Posterior vena cava (tissue), 2 donors: ENCODE measurements at regions not wholly inside any gene's neighbourhood (a gene's known extent, or its start where the extent isn't known, plus 50 kb on each side); places are given as distances from the start of the nearest gene placed in this dataset.

Experiments used
- DNase-seq: peaks from one replicate; pipeline ENCODE4 v3.0.0-alpha.2; 2020; ENCODE audit warnings: low spot score
- intact Hi-C, 2 donors: fragments of 100-400 bp; cut with DNase I; formaldehyde crosslinking; loops; one replicate each; pipeline versions ENCODE4 v1.14.1 to v1.14.2; 2022 to 2023
- donor health status: DM: yes; HTN: yes; CAD: no.
- donor health status: DM: yes; HTN: yes; CAD: no.

DNA sequence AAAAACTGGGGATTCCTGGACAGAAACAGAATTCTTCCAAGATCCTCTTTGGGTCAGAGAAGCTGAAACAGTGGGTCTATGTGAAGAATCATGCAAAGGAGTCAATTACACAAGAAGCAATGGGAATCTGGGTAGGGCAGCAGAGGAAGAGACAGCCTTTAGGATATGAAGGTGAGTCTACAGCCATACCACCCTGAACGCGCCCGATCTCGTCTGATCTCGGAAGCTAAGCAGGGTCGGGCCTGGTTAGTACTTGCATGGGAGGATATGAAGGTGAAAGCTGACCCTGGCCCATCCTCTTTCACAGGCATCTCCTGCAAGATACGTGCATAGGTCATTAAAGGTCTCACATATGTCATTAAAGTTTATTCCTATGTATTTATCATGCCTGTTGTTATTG lies 1080.9 kb upstream of the FANCL start:
- no peak for DNase-seq

DNA sequence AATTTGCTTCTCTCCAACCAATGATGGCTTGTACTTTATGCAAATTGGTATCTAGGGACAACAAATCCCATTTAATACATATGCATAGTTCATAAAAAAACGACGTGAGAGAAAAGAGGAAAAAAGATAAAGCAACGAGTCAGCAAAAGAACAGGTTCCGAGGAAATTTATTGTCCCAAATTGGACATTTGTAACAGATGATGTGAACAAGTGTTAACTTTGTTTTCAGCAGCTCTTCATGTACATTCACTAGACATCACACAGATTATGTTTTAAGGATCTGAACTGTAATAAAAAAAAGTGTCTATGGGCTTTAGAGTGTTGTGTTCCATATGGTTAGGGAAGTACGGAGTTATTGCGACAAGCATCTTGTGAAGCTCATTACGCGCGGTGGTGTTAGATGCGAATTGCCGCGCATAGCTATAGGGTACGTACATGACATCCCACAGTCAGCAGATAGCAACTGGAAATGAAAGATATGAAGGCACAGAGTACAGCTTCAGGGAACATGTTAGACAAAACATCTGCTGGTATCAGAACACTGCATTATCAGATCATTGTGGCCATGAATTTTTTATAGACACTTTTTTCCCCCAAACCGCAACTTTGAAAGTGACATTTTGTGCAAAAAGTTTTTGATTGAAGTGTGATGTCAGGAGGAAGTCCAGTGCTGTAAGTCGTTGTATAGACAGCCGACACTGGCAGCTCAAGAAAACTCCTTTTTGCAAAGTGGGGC lies 1073.1 kb upstream of the FANCL start:
- no peak for DNase-seq

More for the DNA sequence above, 1080.9 kb upstream of the FANCL start:
- intact Hi-C loops: no loop called here

DNA sequence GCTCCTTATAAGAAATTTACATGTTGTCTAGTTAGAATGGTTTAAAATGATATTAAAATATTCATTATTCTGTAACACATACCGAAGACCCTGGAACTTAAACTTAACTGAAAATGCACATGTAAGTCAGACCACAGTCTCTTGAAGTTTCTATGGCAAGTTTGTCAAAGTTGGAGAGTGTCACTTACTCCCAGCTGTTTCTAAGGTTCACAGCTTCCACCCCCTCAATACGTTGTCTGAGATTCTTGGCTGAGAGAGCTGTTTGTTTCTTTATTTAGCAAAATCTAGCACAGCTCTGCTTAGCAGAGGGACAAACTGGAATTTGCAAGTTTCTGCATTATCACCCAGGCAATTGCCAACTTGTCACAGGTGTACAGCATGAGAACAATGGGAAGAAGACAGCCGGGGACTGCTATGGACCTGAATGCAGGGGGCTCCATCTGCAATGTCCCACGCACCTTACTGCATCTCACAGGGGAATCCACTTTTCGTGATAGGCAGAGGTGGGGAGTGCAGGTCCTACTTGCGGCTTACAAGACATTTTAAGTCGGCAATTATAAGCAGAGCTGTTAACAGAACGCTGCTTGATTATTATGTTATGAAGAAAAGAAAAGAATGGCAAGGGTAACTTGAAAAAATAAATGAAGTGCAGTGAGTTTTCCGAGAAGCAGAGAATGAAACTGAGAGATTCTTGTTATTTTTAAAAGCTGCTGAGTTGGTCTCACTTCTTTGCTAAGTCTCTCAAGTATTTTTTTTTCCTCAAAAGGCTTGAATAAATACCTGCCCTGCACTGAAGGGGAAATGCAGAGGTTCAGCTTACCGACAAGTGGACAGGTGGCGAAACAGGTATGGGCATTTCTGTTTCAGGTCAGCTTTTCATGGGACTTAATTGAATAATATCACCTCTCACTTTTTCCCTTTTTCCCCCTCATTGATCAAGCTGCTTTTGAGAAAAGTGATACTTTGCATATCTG lies 1072.1 kb upstream of the FANCL start:
- no peak for DNase-seq
- intact Hi-C loops: no loop called here

More for the DNA sequence above, 1073.1 kb upstream of the FANCL start:
- intact Hi-C loops: no loop called here

DNA sequence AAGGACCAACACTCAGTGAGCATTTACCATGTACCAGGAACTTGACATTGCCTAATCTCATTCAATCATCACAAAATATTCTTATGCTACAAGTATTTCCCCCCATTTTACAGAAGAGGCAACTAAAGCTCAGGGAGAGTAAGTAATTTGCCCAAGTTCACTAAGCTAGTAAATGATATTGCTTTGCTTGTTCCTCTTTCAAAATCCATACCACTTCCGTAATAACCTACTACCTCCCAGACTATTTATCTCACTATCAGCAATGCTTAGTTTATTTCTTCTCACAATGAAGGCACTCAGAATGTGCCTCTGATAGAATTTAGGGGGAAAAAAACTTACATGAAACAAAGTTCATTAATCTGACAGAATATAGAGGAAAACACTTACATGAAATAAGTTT lies 1070.9 kb upstream of the FANCL start:
- intact Hi-C loops: no loop called here
- no peak for DNase-seq

DNA sequence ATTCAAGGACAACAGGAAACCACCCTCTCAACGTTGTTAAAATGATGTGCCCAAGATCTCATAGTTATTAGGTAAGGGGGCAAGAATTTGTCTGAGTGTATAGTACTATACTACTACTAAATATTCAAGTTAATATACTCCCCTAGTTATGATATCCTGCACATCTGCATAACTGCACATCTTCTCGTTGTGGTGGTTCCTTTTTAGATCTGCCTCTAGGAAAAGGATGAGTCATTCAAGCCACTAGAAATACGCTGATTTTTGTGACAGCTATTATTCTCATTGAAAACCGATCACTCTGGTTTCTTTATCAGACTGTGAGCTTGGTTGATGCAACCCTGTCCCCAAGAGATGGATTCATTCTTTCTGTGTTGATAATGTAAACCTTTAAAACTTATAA lies 1067.0 kb upstream of the FANCL start:
- intact Hi-C loops: no loop called here
- DNase-seq: no peak

DNA sequence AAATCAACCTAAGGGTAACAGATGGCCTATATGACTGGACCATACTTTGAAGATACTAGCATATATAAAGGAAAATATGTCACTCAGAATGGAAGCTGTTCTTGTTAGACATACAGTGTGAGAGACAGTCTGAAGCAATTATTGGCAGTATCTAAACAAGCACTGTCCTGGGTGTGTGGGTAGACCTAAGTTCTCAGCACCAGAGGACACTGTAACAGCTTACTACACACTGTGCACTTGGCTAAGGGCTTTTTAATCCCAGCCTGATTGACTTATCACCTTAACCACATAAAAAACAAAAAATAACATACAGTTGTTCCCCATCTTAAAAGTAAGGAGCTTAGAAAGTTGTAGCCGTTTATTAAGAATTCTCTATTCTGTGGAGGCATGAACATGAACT lies 1066.1 kb upstream of the FANCL start:
- no peak for DNase-seq
- intact Hi-C loops: no loop called here

DNA sequence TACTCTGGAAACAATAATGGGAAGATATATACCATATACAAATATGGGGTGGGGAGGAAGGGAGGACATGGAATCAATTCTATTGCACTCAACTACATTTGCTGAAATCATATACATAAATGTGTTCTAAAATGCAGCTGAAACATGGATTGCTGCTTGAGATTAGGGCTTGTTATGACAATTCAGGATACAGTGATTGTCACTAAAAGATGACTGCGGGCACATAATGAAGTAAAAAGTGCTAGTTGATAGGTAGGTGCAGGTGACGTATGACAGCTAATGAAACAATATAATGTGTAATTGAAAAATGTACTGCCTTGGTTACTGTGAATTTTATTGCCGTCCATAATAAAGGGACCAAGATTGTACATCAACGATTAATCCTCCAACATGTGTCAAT lies 1062.1 kb upstream of the FANCL start:
- DNase-seq: no peak
- intact Hi-C loops: no loop called here

DNA sequence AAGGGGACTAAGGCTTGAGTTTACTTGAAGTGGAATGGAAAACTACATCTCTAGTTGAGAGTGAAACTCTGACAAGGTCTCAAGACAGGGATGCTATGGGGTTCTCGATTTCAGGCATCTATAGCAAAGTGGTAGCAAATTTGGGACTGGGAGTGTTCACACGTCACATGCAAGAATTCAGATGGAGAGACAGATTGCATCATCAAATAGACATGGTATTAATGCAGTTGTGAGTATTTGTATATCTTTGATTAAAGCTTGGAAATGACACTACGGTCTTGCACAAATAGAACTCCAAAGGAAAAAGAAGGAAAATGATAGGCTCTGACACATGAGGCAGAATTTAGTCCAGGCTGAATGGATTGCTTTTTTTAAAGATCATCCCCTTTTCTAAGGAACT lies 1061.6 kb upstream of the FANCL start:
- intact Hi-C loops: no loop called here
- no peak for DNase-seq

DNA sequence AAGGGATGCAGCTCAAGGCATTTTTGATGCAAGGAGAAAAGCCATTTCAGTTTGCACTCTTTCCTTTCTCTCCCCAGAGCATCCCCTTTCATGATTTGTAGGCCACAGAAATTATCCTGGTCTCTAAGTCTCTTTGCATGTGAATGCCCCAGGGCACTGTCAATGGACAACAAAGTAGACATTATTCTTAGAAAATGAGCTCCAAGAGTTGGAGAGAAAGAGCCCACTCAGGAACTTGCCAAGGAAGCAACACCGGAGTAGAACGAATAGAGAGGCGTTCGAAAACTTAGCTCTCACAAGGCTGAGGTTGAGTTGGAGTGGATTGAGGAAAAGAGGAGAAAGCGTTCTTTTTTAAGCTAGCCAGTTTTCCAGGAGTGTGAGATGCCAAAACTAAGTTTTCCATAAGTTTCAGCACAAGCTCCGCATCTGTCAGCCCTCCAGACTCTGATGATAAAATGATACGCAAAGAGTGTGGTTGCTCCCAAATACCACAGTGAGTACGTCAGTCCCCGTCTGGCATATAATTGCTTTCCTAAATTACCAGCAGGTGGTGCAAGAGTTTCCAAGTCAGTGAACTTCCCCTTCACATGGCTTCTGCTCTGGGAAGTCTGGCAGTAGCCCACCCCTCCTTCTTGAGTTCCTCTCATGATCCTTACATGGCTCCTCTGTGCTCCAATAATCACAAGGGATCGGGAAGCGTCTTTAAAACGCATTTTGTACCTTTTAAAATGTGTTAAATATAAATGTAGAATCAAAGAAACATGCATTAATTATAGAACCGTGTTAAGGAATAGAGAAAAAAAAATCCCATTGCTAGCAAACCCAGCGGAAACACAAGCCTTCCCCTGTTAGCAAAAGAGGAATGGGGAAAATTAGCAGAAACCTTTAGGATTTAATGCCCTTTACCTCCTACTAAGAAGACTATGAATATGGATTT lies 1060.6 kb upstream of the FANCL start:
- DNase-seq: no peak
- intact Hi-C loops: no loop called here

DNA sequence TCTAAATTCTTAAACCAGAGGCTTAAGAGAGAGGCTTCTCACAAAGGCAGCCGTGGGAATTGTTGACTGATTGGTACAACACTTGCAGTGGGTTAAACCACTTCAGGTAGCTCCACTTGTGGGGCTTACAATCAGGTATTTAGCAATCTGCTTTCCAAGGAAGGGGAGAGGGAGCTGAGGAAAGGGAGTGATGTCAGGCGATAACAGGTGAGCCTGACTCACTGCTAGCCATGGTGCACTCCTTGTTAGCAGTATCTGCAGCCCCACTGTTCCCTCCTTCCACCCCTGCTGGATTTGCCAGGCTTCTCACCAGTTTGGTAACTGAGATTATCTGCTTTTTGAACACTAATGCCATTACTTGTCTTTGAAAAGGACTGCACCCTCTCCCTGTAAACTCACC lies 1056.7 kb upstream of the FANCL start:
- intact Hi-C loops: no loop called here
- DNase-seq: no peak

DNA sequence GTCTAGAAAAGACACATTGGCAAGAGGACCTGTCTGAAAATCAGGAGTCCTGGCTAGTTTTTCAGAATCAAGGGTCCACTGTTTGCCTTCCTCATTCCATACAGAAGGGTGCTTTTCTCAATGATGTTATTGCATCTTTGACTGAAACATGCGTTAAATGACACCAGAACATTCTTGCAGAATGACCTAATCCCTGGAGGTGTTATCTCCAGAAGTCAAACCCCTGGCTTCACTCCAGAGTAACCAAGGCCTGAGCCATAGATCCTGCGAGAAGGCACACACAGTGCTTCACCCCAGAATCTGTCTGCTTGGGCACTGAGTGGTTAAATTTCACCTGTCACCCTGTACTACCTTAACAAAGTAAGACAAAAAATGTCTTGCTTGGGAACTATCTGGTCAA lies 1055.2 kb upstream of the FANCL start:
- DNase-seq: no peak
- intact Hi-C loops: no loop called here

DNA sequence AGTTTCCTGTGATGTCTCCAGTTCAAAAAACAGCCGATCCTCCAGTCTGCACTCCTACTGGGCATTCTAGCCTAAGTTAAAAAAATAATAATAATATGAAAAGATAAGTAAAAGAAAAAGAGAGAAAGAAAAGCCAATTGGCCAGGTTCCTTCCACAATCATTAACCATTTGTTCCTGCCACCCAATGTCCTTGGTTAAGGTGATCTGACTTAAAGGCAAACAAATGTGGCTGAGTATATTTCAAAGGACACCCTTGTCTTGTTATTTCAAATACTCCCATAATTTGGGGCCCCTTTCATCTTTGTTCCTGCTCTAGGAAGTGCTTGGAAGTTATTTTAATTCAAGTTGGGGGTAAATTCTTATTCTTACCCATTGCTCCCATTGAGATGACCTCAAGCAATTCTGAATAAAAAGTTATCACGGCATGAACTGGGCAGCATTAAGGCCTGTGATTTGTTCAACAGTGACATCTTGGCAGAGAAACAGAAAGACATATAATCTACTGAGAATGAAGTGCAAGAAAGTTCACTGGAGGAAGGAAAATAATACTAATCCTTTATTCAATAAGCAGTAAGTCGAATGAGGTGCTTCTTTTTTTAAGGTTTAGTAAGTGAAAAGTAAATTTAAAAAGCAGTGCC lies 1054.5 kb upstream of the FANCL start:
- intact Hi-C loops: no loop called here

DNA sequence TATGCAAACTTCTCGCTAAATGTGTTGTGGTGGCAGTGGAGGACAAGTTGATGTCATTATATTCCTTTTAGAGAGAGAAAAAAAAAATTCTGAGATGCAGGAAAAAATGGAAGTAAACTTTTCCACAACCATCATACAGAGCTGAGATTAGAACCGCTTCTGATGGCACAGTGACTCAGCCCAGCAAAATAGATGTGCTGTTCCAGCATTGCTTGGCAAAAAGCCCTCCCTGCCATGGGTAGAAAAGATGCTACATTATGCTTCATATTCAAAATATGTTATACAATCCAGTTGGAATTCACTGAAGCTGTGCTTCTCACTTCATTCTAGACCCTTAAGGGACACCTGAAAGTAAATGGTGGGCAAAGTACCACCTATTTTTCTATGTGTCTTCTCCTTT lies 1047.6 kb upstream of the FANCL start:
- intact Hi-C loops: no loop called here
- no peak for DNase-seq

More for the DNA sequence above, 1054.5 kb upstream of the FANCL start:
- no peak for DNase-seq

DNA sequence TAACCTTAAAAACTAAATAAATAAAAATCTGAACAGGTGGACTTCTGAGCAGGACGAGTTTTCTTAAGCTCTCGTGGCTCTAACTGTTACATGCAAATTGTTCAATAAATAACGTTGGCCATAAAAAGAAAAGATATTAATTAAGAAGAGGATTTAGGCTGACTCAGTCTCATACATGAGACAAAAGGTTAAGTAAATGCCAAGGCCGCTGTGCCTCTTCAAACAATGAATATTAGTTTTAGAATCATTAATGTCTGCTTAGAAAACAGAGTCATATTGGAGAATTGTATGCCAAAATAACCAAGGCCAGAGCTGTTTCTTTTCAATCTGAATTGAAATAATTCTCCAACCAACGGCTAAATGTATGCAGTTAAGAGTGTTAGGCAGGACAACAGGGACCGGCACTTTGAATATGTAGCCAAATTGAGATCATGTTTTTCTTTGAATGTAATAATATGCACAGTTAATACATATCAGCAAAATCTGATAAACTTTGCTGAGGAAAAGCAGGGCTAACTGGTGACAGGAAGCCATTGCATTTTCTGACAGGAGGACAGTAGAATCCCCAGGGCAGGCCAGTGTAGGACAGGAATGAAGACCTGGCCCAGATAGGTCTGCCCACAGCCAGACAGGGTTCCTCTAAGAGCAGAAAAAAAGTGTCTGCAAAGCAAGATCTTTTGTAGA lies 1041.4 kb upstream of the FANCL start:
- intact Hi-C loops: no loop called here
- DNase-seq: no peak

DNA sequence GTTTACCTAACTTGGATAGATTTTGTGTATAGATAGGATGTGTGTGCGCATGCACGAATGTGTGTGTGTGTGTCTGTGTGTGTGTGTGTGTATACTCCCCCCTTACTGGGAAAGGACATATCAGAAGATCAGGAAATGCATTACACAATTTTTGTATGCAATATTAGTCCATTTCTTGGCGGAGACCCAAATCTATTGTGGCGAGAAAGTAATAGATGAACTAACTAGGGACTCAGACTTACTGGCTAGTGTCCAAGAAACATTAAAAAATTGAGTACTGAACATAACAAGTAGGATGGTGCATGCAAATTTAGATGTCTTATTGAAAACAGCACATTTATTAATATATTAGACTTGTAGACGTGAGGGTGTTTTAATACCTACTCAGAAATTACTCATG lies 1036.5 kb upstream of the FANCL start:
- no peak for DNase-seq
- intact Hi-C loops: no loop called here

DNA sequence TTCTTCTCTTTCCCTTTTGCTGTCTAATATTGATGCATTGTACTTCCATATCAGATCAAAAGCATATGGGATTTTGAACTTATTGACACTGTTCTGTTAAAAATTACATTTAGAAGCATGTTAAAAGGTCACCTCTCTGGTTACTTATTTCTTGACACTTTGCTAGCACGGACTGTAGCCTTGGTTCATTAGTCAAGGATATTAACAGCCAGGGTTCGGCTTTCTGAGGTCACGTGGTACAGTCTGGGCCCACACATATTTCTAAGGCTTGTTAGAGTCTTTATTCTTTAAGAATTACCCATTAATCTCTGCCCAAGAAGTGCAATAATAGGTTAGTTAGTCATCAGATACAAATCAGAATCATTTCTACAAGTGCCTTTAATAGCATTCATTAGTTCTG lies 1035.8 kb upstream of the FANCL start:
- intact Hi-C loops: no loop called here
- DNase-seq: no peak

DNA sequence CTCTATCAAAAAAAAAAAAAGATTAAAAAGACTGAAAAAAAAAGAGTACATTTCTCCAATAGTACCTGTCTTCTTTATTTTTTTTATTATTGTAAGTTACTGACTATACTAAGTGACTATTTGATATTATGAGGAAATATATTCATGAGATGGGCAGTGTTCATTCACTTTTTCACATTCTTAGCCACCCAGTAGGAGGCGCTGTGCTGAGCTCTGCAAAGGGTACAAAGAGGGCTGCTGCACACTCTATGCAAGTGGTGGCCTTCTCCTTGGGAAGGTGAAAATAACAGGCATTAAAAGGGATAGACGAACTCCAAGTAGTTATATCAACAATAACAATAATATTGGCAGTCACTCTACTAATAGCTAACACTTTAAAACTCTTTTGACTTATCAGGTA lies 1034.9 kb upstream of the FANCL start:
- DNase-seq: no peak
- intact Hi-C loops: no loop called here

DNA sequence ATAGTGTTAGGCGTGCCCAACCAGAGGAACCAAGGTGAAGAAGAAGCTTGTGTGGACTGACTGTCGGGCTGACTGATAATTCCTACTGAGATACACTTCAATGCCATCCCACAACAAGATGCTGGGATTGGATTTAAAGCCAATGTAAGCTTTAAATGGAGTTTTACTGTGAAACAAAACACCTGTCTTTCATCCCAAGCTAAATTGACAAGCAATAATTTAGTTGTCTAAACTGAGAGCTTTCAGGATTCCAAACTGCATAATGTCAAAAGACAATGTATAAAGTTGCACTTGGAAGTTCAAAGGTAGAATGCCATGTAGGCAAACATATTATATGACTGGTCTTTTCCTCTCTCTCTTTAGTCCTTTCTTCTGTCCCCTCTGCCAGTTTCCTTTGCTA lies 1025.3 kb upstream of the FANCL start:
- no peak for DNase-seq

DNA sequence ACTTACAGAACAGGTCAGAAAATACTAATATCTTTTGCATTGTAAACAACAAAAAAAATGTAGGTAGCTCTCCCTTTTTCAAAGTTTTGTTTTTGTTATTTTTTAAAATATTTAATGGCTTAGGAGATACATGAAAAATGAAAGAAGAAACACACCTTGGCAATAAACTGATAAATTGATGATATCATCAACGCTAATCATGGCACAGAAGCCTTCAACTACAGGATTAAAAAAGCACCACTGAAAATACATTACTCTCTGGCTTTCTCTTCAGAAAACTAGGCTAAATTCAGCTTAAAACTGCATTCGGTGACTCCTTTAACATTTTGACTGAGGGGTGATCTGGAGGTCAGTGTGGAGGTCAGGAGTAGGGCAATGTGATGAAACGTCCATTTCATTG lies 1018.8 kb upstream of the FANCL start:
- intact Hi-C loops: no loop called here

More for the DNA sequence above, 1025.3 kb upstream of the FANCL start:
- intact Hi-C loops: no loop called here

More for the DNA sequence above, 1018.8 kb upstream of the FANCL start:
- no peak for DNase-seq
